GM18505 (cell line): ENCODE measurements at regions not wholly inside any gene's neighbourhood (a gene's known extent, or its start where the extent isn't known, plus 50 kb on each side); places are given as distances from the start of the nearest gene placed in this dataset.
"Not testable (repeated sequence)": the region's sequence is repeated elsewhere in the genome, so short reads cannot be mapped to it uniquely, and the experiment has no call there.

Source experiments
- ATAC-seq: cut with Tn5 transposase; IDR thresholded peaks from one replicate; pipeline ENCODE4 v1.9.1; 2021; ENCODE audit not compliant: unreplicated experiment
- POLR2A ChIP-seq: IDR thresholded peaks from 4 replicates; pipeline ENCODE4 v1.6.1; 2011; ENCODE audit warnings: borderline replicate concordance; ENCODE audit not compliant: insufficient read depth, insufficient read length; ENCODE audit errors: extremely low read depth

GRCh38 chr2:163066085-163066484 is 227.5 kb upstream of the KCNH7 start:
- no peak for TF ChIP-seq POLR2A
- ATAC-seq = no peak

DNA sequence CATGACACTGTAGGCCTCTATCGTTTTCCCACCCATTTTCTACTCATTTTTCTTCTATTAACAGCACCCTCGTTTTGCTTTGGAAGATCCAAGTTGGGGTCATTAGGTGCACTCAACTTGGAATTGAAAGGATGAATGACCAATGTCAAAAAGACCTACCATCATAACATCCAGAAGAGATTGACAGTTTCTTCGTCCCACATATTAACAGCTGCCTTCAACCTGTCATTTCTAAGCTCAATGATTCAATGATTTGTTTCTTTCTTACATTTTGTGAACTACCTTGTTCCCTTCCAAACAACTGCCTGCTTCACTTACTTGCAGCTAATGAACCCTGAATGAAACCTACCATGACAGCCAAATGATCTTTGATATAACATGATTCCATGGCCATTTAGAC is 224.0 kb upstream of the KCNH7 start:
- no peak for TF ChIP-seq POLR2A
- ATAC-seq = no peak

DNA sequence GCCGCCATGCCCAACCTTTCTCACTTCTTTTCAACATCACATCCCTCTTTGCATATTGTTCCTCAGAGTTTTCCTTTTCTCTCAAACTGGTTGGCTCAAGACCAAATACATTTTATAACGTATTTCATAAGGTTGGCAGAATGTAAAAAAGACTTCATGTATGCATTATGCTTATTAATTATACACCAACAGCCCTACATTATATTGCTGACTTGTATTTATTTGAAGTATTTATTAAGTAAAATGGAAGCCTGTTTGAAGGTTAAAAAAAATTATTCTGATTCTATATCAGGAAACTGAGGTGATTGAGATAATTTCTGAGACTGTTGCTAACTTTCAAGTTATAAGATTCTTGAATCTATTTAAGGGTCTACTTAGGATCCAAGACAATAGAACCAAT is 208.0 kb upstream of the KCNH7 start:
- ATAC-seq = no peak

GRCh38 chr2:163045830-163046229 is 207.3 kb upstream of the KCNH7 start:
- ATAC-seq = no peak
- TF ChIP-seq POLR2A = no peak

More for the DNA sequence above, 208.0 kb upstream of the KCNH7 start:
- no peak for TF ChIP-seq POLR2A

DNA sequence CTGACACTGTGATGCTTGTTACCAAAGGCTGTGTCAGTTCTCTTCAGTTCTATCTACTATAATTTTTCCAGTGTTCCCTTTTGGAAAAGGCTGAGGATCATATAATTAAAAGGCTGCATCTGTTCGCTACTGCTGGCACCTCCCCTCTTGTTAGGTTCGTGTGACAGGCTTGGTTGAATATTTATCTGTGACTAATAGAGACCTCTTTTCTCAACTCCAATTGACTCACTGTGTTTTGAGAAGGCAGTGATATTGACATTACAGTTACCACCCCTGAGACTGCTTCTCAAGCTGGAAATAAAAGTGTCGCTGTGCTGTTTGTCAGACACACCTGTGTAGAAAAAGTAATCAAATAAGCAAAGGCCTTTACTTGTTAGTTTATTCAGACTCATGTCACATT is 205.5 kb upstream of the KCNH7 start:
- ATAC-seq = no peak

DNA sequence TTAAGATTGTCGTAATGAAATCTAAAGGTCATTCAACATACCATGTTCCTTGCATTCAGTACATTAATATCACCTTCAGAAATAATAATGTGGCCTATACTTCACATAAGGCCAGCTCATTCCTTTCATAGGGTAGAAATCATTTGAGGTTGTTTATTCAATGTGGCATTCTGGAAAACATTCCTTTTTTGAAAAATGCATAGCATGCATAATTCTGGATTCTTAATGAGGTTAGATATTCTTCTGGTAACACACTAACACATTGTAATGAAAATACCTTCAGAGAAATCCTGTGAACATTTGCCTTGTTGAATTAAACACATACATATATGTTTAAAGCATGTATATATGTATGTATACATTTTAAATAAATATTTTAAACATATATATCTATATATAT is 204.6 kb upstream of the KCNH7 start:
- no peak for ATAC-seq
- TF ChIP-seq POLR2A = no peak

More for the DNA sequence above, 205.5 kb upstream of the KCNH7 start:
- TF ChIP-seq POLR2A = no peak

- TF ChIP-seq POLR2A = no peak
- ATAC-seq = no peak
Observed at GRCh38 chr2:163039266-163039665, 200.7 kb upstream of the KCNH7 start.

GRCh38 chr2:163028807-163029206 is 190.2 kb upstream of the KCNH7 start:
- no peak for TF ChIP-seq POLR2A
- no peak for ATAC-seq

DNA sequence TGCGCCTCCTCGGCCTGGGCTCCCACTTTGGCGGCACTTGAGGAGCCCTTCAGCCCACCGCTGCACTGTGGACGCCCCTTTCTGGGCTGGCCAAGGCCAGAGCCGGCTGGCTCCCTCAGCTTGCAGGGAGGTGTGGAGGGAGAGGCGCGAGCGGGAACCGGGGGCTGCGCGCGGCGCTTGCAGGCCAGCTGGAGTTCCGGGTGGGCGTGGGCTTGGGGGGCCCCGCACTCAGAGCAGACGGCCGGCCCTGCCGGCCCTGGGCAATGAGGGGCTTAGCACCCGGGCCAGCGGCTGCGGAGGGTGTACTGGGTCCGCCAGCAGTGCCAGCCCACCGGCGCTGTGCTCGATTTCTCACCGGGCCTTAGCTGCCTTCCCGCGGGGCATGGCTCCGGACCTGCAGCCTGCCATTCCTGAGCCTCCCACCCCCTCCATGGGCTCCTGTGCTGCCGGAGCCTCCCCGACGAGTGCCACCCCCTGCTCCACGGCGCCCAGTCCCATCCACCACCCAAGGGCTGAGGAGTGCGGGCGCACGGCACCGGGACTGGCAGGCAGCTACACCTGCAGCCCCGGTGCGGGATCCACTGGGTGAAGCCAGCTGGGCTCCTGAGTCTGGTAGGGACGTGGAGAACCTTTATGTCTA is 187.7 kb upstream of the KCNH7 start:
- not testable (repeated sequence) for ATAC-seq

- ATAC-seq = not testable (repeated sequence)
Observed at GRCh38 chr2:163016882-163017281, 178.3 kb upstream of the KCNH7 start.

DNA sequence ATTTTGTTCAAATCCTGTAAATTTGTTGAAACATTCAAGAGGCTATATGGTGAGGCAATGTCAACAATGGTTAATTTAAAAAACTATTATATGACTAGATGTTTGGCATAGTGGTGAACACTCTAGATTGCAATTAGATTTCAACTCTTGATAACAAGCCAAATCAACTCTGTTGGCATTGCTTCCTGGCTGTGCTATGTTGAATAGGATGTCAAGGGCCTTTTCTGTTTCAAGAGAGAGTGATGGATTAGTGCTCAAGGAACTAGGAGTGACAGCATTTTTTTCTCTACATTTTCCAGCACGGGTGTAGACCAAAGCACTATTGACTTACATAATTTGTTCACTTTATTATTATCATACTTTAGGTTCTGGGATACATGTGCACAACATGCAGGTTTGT is 172.4 kb upstream of the KCNH7 start:
- no peak for TF ChIP-seq POLR2A
- ATAC-seq = no peak

- ATAC-seq = no peak
- no peak for TF ChIP-seq POLR2A
Observed at GRCh38 chr2:163008642-163009041, 170.1 kb upstream of the KCNH7 start.

DNA sequence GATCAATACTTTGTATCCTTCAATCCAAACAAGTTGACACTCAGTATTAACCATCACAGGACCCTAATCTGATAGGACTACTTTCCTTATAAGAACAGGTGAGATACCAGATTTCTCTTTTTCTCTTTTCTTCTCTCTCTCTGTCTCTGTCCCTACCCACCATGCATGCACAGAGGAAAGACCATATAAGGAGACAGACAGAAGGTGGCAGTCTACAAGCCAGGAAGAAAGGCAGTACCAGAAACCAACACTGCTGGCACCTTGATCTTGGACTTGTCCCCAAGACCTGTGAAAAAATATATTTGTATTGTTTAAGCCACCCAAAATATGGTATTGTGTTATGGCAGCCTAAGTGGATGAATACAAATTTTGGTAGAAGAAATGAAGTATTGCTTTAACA is 156.2 kb upstream of the KCNH7 start:
- TF ChIP-seq POLR2A = no peak
- ATAC-seq = no peak

DNA sequence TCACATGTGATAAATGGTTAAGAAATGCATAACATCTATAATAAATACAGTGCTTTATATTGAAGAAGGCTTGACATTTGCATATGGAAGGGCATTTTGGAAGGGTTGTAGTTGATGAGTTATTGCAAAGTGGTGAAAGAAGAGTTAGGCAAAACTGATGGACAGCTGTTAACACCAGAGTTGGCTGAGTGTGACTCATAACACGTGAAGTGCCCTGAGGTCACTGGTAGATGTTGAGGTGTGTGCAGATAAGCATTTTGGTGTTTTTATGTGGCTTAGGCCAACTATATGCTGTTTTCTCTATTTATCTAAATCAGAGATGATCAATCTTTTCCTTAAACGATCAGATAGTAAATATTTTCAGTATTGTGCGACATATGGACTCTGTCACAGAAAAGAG is 154.3 kb upstream of the KCNH7 start:
- TF ChIP-seq POLR2A = no peak
- ATAC-seq = no peak

- no peak for ATAC-seq
- no peak for TF ChIP-seq POLR2A
Observed at GRCh38 chr2:162989507-162989906, 150.9 kb upstream of the KCNH7 start.

DNA sequence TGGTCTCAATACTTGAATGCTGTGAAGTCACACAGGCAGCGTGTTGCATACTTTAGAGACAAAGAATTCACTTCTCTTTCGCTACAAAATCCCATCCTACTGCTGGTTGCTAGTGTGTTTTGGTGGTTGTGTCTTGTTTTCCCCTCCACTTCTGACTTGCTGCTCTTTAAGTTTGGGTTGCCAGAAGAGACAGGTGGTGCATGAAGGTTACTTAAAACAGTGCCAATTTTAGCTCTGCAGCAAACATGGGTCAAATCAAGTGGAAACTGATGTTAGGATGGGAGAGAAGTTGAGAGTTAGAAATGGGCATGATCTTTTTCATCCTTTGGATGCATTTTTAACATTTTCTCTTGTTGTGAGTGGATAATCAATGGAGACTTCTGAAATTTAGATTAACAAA is 136.2 kb upstream of the KCNH7 start:
- no peak for ATAC-seq
- TF ChIP-seq POLR2A = no peak

DNA sequence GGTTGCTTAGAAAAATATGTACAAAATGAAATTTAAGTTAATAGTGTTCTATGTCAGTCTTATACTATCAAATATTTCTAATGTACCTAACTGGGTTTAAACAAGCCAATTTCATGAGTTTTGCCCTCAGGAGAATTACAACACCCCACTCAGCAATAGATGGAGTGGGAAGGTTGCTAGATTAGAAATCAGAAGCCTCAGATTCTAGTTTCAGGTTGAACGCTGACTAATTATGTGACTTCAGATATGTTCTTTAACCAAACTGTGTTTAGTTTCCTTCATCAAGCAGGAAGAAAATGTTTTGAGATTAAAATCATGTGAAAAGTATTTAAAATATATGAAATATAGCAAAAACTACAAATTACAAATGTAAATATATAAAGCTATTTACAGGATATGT is 133.8 kb upstream of the KCNH7 start:
- no peak for ATAC-seq

More for the DNA sequence above, 133.8 kb upstream of the KCNH7 start:
- TF ChIP-seq POLR2A = no peak
